ENCODE measurements at regions not wholly inside any gene's neighbourhood (a gene's known extent, or its start where the extent isn't known, plus 50 kb on each side); places are given as distances from the start of the nearest gene placed in this dataset.

GRCh38 chr14:104522926-104523545 is 56.5 kb upstream of the C14orf180 start:
- DNase-seq: no peak

DNA sequence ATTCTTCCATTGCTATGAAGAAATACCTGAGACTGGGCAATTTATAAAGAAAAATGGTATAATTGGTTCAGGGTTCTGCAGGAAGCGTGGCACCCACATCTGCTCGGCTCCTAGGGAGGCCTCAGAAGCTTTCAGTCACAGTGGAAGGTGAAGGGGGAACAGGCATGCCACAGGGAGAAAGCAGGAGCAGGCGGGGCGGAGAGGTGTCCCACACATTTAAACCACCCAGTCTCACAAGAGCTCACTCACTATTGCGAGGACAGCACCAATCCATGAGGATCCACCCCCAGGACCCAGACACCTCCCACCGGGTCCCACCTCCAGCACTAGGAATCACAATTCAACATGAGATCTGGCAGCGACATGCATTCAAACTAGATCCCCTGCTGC is 56.0 kb upstream of the C14orf180 start:
- no peak for DNase-seq

DNA sequence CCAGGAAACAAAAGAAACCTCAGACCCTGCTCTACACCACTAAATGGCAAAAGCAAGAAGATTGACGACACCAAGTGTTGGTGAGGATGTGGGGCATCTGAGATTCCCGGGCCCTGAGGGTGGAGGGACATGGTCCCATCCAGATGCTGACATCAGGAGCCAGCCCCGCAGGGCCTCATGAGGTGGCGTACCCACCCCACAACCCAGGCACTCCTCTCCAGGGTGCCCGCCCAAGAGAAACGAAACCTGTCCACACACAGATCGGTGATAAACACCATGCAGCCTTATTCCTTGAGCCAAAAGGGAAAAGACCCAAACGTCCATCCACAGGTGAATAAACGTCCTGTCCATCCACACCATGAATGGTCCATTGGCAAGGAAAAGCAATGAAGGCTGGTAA is 54.8 kb upstream of the C14orf180 start:
- no peak for DNase-seq

DNA sequence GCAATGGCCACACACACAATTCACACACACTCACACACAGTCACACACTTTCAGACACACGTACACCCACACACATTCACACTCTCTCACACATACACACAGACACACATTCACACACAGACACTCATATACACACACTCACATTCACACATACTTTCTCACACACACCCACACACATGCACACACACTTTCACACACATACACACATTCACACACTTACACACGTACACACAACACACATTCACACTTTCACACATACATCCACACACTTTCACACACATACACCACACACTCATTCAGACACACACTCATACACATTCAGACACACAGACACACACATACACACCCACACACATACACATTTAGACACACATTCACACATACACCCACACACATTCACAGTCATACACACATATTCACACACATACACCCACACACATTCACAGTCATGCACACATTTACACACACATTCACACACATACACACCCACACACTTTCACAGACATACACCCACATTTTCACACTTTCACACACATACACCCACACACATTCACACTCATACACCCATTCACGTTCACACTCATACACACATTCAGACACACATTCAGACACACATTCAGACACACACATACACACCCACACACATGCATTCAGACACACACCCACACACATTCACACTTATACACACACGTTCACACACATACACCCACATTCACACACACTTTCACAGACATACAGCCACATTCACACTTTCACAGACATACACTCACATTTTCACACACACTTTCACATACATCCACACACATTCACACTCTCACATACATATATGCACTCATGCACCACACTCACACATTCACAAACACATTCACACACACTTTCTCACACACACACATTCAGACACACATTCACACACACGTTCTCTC is 52.6 kb upstream of the C14orf180 start:
- no peak for DNase-seq

DNA sequence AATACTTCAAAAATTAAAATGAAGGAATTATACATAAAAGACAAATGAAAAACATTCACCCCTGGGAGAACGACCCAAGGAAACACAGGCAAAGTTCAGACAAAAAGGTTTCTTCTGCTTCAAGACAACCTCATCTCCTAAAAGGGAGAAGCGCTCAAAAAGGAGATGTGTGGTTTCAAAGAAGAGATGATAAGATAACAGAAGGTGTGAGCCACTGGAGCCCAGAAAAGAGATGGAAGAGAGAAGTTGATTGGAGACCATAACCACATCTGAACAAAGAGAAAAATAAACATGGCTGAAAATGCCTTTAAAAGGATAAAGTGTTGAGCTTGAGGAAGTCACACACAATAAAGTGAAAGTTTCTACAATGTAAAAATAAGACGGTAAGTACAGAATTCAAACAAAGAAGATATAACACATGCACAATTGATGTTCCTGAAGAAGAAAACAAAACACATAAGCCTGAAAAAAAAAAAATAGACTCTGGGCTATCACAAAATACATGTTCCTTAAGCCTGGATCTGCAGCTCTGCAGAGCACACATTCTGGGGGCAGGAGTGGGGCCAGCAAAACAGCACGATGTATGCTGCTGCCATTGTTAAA is 51.6 kb upstream of the C14orf180 start:
- no peak for DNase-seq

- DNase-seq: no peak
These were observed 51.1 kb upstream of the C14orf180 start for GRCh38 chr14:104528496-104528895.

Measured in activated CD4-positive, alpha-beta T cell treated with anti-CD3 and anti-CD28 coated beads, Interleukin-2, amount 50 U/mL, for 4 hours (primary cell).